ENCODE measurements at regions not wholly inside any gene's neighbourhood (a gene's known extent, or its start where the extent isn't known, plus 50 kb on each side); places are given as distances from the start of the nearest gene placed in this dataset.

DNA sequence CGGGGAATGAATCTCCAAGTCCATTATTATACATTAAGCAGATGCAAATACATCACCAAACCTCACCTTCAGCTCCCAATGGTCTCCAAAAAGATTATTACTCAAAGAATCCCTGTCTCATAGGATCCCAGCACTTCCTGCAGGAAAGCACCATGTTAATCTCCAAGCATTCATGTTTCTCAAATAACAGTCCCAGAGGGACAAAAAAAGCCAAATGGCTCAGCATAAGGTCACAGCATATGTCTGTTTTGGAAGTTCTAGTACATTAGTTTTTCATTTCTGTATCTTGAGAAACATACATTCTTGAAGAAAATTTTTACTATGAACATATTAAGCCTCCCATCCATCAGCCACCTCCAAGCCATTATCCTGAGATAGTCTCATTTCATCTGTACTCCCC is 103.3 kb downstream of the METTL4 start:
- Histone ChIP-seq H3K27ac (ENCODE audit: low read depth, low read length) (no peak overlapping the region), H2BK5ac (ENCODE audit: low read depth, low read length, poor library complexity) (no peak overlapping the region), H3K79me1 (ENCODE audit: low read length) (no peaks in the 10 kb centered on the region), H4K91ac (ENCODE audit: low read depth, low read length) (no peak overlapping the region), H3K79me2 (ENCODE audit: control insufficient read depth, insufficient read depth, low read length, poor library complexity) (no peaks in the 10 kb centered on the region), H4K12ac (ENCODE audit: low read depth, low read length) (no peak overlapping the region), H2AK5ac (ENCODE audit: low read length) (no peak overlapping the region), H2BK12ac (ENCODE audit: low read length) (no peak overlapping the region), H3K9ac (ENCODE audit: low read length) (no peak overlapping the region), H2AFZ (ENCODE audit: insufficient read depth, low read length, poor library complexity) (no peak overlapping the region), H4K8ac (ENCODE audit: low read depth, low read length) (no peak overlapping the region), H3K14ac (ENCODE audit: low read length) (no peak overlapping the region), H3K4ac (ENCODE audit: low read depth, low read length) (no peak overlapping the region), H3K4me1 (ENCODE audit: control insufficient read depth in 1 of 2, insufficient read depth in 2 of 2, low read length in 2 of 2) (no peaks in the 10 kb centered on the region), H3K36me3 (ENCODE audit: control insufficient read depth in 1 of 2, insufficient read depth in 2 of 2, low read length in 2 of 2) (no peaks in the 10 kb centered on the region), H3K23ac (ENCODE audit: low read length) (no peak overlapping the region), H3K9me3 (ENCODE audit: insufficient read depth, low read depth, low read length) (peaks cover 4% of the 10 kb centered on the region), H3K4me2 (ENCODE audit: low read length) (no peak overlapping the region), H2BK120ac (ENCODE audit: insufficient read depth, low read length, poor library complexity) (no peak overlapping the region), H3K18ac (ENCODE audit: low read length) (no peak overlapping the region), H3K4me3 (ENCODE audit: low read depth, low read length) (no peak overlapping the region), H3K27me3 (ENCODE audit: insufficient read depth, low read length) (no peaks in the 10 kb centered on the region)
- no peak for DNase-seq
- no CpG with 5 or more reads among the region's 1 CpG for WGBS (ENCODE audit: extremely low coverage, insufficient coverage, insufficient read length)

DNA sequence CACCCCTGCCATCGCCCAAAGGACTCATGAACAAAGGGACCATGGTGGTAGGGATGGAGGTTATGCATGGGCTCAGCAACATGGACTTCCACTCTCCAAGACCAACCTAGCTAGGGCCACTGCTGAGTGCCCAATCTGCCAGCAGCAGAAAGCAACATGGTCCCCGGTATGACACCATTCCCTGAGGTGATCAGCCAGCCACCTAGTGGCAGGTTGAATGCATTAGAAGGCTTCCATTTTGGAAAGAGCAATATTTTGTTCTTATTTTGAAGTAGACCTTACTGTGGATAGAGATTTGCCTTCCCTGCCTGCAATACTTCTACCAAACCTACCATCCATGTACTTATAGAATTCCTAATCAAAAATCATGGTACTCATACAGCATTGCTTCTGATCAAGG is 99.8 kb downstream of the METTL4 start:
- H3K79me2 ChIP-seq (ENCODE audit: control insufficient read depth, insufficient read depth, low read length, poor library complexity) = no peaks in the 10 kb centered on the region

DNA sequence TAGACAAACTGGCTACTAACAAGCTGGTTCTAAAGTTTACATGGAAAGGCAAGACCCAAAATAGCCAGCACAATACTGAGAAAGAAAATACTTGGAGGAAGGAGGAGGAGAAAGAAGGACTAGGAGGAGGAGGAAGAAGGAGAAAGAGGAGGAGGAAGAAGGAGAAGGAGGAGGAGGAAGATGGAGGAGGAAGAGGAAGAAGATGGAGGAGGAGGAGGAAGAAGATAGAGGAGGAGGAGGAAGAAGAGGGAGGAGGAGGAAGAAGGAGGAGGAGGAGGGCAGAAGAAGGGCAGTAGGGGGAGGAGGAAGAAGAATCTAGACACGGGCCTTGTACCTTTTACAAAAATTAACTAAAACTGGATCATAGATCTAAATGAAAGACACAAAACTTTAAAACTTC is 92.6 kb downstream of the METTL4 start:
- no peak overlapping the region for H4K91ac ChIP-seq (ENCODE audit: low read depth, low read length)
- no peak overlapping the region for H3K9ac ChIP-seq (ENCODE audit: low read length)
- H3K79me1 ChIP-seq (ENCODE audit: low read length) = no peaks in the 10 kb centered on the region
- no peak overlapping the region for H2BK5ac ChIP-seq (ENCODE audit: low read depth, low read length, poor library complexity)
- no peak overlapping the region for H3K27ac ChIP-seq (ENCODE audit: low read depth, low read length)
- H3K36me3 ChIP-seq (ENCODE audit: control insufficient read depth in 1 of 2, insufficient read depth in 2 of 2, low read length in 2 of 2) = no peaks in the 10 kb centered on the region
- H3K23ac ChIP-seq (ENCODE audit: low read length) = no peak overlapping the region
- H2AK5ac ChIP-seq (ENCODE audit: low read length) = no peak overlapping the region
- H3K4me1 ChIP-seq (ENCODE audit: control insufficient read depth in 1 of 2, insufficient read depth in 2 of 2, low read length in 2 of 2) = no peaks in the 10 kb centered on the region
- no peak overlapping the region for H4K12ac ChIP-seq (ENCODE audit: low read depth, low read length)
- no CpG with 5 or more reads among the region's 1 CpG for WGBS (ENCODE audit: extremely low coverage, insufficient coverage, insufficient read length)
- no peak overlapping the region for H3K18ac ChIP-seq (ENCODE audit: low read length)
- no peak overlapping the region for H3K4me2 ChIP-seq (ENCODE audit: low read length)
- H3K14ac ChIP-seq (ENCODE audit: low read length) = no peak overlapping the region
- H3K9me3 ChIP-seq (ENCODE audit: insufficient read depth, low read depth, low read length) = no peaks in the 10 kb centered on the region
- no peak overlapping the region for H2BK120ac ChIP-seq (ENCODE audit: insufficient read depth, low read length, poor library complexity)
- H3K4me3 ChIP-seq (ENCODE audit: low read depth, low read length) = no peak overlapping the region
- DNase-seq = no peak
- no peak overlapping the region for H2BK12ac ChIP-seq (ENCODE audit: low read length)
- H3K4ac ChIP-seq (ENCODE audit: low read depth, low read length) = no peak overlapping the region
- no peaks in the 10 kb centered on the region for H3K79me2 ChIP-seq (ENCODE audit: control insufficient read depth, insufficient read depth, low read length, poor library complexity)
- no peak overlapping the region for H2AFZ ChIP-seq (ENCODE audit: insufficient read depth, low read length, poor library complexity)
- H3K27me3 ChIP-seq (ENCODE audit: insufficient read depth, low read length) = no peaks in the 10 kb centered on the region
- no peak overlapping the region for H4K8ac ChIP-seq (ENCODE audit: low read depth, low read length)

More for the DNA sequence above, 99.8 kb downstream of the METTL4 start:
- Histone ChIP-seq H3K79me1 (ENCODE audit: low read length) (no peaks in the 10 kb centered on the region), H3K23ac (ENCODE audit: low read length) (no peak overlapping the region), H3K27me3 (ENCODE audit: insufficient read depth, low read length) (no peaks in the 10 kb centered on the region), H2BK5ac (ENCODE audit: low read depth, low read length, poor library complexity) (no peak overlapping the region), H4K8ac (ENCODE audit: low read depth, low read length) (no peak overlapping the region), H2AFZ (ENCODE audit: insufficient read depth, low read length, poor library complexity) (no peak overlapping the region), H3K36me3 (ENCODE audit: control insufficient read depth in 1 of 2, insufficient read depth in 2 of 2, low read length in 2 of 2) (no peaks in the 10 kb centered on the region), H4K12ac (ENCODE audit: low read depth, low read length) (no peak overlapping the region), H2AK5ac (ENCODE audit: low read length) (no peak overlapping the region), H3K4me3 (ENCODE audit: low read depth, low read length) (no peak overlapping the region), H2BK12ac (ENCODE audit: low read length) (no peak overlapping the region), H3K9me3 (ENCODE audit: insufficient read depth, low read depth, low read length) (peaks cover 2% of the 10 kb centered on the region), H3K9ac (ENCODE audit: low read length) (no peak overlapping the region), H3K27ac (ENCODE audit: low read depth, low read length) (no peak overlapping the region), H3K18ac (ENCODE audit: low read length) (no peak overlapping the region), H2BK120ac (ENCODE audit: insufficient read depth, low read length, poor library complexity) (no peak overlapping the region), H3K4me2 (ENCODE audit: low read length) (no peak overlapping the region), H3K4me1 (ENCODE audit: control insufficient read depth in 1 of 2, insufficient read depth in 2 of 2, low read length in 2 of 2) (no peaks in the 10 kb centered on the region), H3K4ac (ENCODE audit: low read depth, low read length) (no peak overlapping the region), H3K14ac (ENCODE audit: low read length) (no peak overlapping the region), H4K91ac (ENCODE audit: low read depth, low read length) (no peak overlapping the region)
- no CpG with 5 or more reads among the region's 2 CpGs for WGBS (ENCODE audit: extremely low coverage, insufficient coverage, insufficient read length)
- DNase-seq = peak in 1 of 2 donors; percentile 9

DNA sequence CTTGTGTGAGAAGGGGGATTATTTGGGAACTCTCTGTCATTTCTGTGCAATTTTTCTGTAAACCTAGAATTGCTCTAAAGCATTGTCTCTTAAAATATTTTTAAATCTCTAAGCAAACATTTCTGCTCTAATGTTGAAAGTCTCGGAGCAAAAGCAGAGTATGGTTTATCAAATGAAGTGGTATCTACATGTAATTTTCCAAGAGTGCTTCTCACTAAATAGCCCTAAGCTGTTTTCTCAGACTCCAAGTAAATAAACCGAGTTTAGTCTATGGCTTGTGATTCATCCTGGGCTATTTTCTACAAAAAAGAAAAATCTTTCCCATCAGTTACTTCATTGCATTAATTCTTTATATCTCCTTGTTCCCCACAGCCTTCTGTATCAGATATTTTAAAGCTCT is 90.8 kb downstream of the METTL4 start:
- no peak overlapping the region for H3K27ac ChIP-seq (ENCODE audit: low read depth, low read length)
- H3K36me3 ChIP-seq (ENCODE audit: control insufficient read depth in 1 of 2, insufficient read depth in 2 of 2, low read length in 2 of 2) = no peaks in the 10 kb centered on the region
- no peak overlapping the region for H4K91ac ChIP-seq (ENCODE audit: low read depth, low read length)
- WGBS (ENCODE audit: extremely low coverage, insufficient coverage, insufficient read length) = no CpG with 5 or more reads among the region's 2 CpGs
- H3K4ac ChIP-seq (ENCODE audit: low read depth, low read length) = no peak overlapping the region
- no peak overlapping the region for H3K23ac ChIP-seq (ENCODE audit: low read length)
- H2AFZ ChIP-seq (ENCODE audit: insufficient read depth, low read length, poor library complexity) = no peak overlapping the region
- H2BK12ac ChIP-seq (ENCODE audit: low read length) = no peak overlapping the region
- H3K4me3 ChIP-seq (ENCODE audit: low read depth, low read length) = no peak overlapping the region
- H3K79me1 ChIP-seq (ENCODE audit: low read length) = no peaks in the 10 kb centered on the region
- no peaks in the 10 kb centered on the region for H3K9me3 ChIP-seq (ENCODE audit: insufficient read depth, low read depth, low read length)
- no peak overlapping the region for H3K4me2 ChIP-seq (ENCODE audit: low read length)
- no peaks in the 10 kb centered on the region for H3K27me3 ChIP-seq (ENCODE audit: insufficient read depth, low read length)
- H4K12ac ChIP-seq (ENCODE audit: low read depth, low read length) = no peak overlapping the region
- no peak overlapping the region for H4K8ac ChIP-seq (ENCODE audit: low read depth, low read length)
- no peak overlapping the region for H3K9ac ChIP-seq (ENCODE audit: low read length)
- no peak overlapping the region for H2BK5ac ChIP-seq (ENCODE audit: low read depth, low read length, poor library complexity)
- peak in 1 of 2 donors; percentile 71 for DNase-seq
- H3K4me1 ChIP-seq (ENCODE audit: control insufficient read depth in 1 of 2, insufficient read depth in 2 of 2, low read length in 2 of 2) = no peaks in the 10 kb centered on the region
- H2BK120ac ChIP-seq (ENCODE audit: insufficient read depth, low read length, poor library complexity) = no peak overlapping the region
- no peaks in the 10 kb centered on the region for H3K79me2 ChIP-seq (ENCODE audit: control insufficient read depth, insufficient read depth, low read length, poor library complexity)
- H3K18ac ChIP-seq (ENCODE audit: low read length) = no peak overlapping the region
- no peak overlapping the region for H2AK5ac ChIP-seq (ENCODE audit: low read length)
- no peak overlapping the region for H3K14ac ChIP-seq (ENCODE audit: low read length)

Data from trophoblast cell (in vitro differentiated cells and primary cell).